ENCODE measurements at regions not wholly inside any gene's neighbourhood (a gene's known extent, or its start where the extent isn't known, plus 50 kb on each side); places are given as distances from the start of the nearest gene placed in this dataset.
"Not testable (repeated sequence)": the region's sequence is repeated elsewhere in the genome, so short reads cannot be mapped to it uniquely, and the experiment has no call there.

- DNase-seq (ENCODE audit: low read depth in 2 of 2, low spot score in 1 of 2): no peak
These were observed 122.6 kb upstream of the CXorf66 start for GRCh38 chrX:140087875-140088274.

- no peak for DNase-seq (ENCODE audit: low read depth in 2 of 2, low spot score in 1 of 2)
These were observed 121.4 kb upstream of the CXorf66 start for GRCh38 chrX:140086691-140087090.

DNA sequence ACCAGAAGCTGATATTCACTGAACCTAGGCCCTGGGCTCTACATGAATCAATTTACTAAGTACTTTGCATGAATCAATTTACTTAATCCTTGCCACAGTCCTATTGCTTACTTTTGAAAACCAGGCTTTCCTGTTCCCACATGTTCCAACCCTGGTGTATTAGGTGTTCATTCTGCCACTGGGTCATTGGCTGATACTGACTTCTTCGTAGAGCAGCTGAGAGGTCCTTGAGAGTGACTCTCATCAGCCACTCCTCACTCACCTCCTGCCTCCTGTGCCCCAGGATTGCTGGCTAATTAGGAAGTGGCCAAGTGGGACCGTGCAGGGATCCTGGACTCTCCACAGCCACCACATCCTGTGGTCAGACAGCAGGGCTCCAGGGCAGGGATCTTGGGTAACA lies 109.5 kb upstream of the CXorf66 start:
- not testable (repeated sequence) for DNase-seq (ENCODE audit: low read depth in 2 of 2, low spot score in 1 of 2)

- DNase-seq (ENCODE audit: low read depth in 2 of 2, low spot score in 1 of 2): no peak
These were observed 105.7 kb upstream of the CXorf66 start for GRCh38 chrX:140071037-140071436.

DNA sequence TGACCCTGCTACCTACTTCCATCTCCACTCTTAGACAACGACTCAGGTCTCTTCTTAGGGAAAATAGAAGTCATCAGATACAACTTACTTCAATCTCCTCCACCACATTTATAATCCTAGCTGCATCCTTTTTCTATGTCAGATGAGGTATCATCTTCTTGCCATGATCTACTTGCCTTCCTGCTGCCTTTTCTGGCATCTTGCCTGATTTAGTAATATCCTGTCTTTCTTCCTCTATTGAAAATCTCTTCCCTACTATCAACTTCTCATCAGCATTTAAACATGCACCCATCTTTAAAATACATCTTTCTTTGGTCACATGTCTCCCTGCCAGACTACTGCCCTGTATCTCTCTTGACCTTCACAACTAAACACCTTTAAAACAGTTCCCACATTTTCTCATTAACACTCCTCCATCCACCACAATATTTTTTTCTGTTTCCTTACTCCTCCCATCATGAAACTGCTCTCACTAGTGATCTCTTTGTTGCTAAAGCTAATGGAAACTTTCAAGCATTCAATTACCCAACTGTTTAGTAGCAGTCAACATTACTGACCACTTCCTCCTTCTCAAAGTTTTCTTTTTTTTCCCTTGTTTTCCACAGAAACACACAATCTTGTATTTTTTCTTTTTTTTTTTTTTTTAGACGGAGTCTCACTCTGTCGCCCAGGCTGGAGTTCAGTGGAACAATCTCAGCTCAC lies 100.8 kb upstream of the CXorf66 start:
- DNase-seq (ENCODE audit: low read depth in 2 of 2, low spot score in 1 of 2): no peak

DNA sequence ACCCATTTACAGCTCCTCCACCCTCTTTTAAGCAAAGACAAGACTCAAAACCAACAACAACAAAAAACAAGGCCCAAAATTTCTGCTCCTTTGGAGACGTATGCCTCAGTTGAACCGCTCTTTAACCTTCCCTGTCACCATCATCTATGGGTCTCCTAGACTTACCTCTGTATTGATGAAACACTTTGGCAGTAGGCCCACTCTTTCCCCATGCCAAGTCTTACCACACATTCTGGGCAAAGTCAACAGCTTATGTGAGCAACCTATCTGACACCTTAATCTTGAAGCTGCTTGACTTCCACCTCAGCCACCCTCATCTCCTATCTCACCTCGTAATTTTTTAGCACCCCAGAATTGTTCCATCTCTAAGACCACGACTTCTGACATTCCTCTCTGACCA lies 99.7 kb upstream of the CXorf66 start:
- DNase-seq (ENCODE audit: low read depth in 2 of 2, low spot score in 1 of 2): no peak

DNA sequence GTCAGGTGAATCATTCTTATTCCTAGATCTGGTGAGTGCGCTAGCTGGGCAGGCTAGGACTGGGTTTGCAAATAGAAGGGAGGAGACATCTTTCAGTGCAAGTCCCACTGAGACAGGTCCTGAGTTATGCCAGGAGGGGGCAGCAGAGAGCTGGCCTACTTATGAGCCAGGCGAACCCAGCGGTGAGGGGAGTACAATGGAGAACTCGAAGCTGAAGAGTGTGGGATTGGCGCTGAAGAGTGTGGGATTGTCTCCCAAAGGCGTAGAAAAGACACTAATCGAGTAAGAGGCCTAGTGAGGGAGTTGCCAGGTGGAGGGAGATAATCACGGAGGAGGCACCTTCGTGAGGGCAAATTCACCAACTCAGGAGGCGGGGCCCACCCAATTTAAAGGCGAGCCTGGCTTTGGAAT lies 91.7 kb upstream of the CXorf66 start:
- peak; percentile 7 to 10 for DNase-seq (ENCODE audit: low read depth in 2 of 2, low spot score in 1 of 2)

DNA sequence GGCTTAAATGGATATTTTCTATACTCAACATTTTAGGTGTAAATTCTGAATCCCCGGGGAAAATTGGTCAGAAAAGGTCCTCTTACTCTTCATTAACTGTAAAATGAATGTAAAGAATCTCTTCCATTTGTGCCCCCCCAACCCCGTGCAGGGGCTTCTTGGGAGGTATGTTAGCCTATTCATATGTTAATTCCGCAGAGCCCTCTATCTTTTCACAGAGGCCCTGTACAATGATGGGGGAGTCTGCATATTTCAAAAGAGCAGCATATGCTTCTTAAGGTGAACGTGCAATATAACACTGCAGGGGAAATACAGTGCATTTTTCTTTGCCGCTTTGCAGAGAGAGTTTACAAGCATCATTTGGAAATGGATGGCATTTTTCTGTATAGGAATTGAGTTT lies 88.5 kb upstream of the CXorf66 start:
- no peak for DNase-seq (ENCODE audit: low read depth in 2 of 2, low spot score in 1 of 2)

DNA sequence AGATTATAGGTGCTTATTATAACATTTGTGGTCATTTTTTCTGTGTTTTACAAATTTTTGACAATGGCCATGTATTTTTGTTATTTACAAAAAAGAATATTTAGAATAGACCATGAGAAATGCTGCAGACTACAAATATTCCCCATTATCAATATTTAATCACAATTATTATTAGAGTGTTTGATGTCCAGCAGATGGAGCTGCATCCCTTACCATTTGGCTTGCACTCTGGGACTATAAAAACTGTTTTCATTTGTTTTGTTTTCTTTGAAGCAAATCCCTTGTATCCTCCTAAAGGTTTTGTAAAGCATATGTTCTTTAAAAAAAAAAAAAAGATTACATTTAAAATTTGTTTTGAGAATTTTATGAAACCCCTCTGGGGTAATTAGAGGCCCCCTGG lies 85.6 kb upstream of the CXorf66 start:
- DNase-seq (ENCODE audit: low read depth in 2 of 2, low spot score in 1 of 2): no peak

GRCh38 chrX:140040386-140040785 lies 75.1 kb upstream of the CXorf66 start:
- no peak for DNase-seq (ENCODE audit: low read depth in 2 of 2, low spot score in 1 of 2)

DNA sequence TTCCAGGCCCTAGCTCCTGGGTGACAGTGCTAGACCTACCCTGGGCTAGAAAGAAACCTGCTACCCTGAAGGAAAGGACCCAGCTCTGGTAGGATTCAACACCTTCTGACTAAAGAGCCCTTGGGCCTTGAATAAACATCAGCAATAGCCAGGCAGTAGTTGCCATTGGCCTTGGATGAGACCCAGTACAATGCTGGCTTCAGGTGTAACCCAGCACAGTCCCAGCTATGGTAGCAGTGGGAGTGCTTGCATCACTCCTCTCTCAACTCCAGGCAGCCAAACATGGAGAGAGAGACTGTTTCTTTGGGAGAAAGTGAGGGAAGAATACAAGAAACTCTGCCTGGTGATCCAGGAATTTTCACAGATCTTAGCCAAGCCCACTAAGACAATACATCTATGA lies 73.5 kb upstream of the CXorf66 start:
- no peak for DNase-seq (ENCODE audit: low read depth in 2 of 2, low spot score in 1 of 2)

DNA sequence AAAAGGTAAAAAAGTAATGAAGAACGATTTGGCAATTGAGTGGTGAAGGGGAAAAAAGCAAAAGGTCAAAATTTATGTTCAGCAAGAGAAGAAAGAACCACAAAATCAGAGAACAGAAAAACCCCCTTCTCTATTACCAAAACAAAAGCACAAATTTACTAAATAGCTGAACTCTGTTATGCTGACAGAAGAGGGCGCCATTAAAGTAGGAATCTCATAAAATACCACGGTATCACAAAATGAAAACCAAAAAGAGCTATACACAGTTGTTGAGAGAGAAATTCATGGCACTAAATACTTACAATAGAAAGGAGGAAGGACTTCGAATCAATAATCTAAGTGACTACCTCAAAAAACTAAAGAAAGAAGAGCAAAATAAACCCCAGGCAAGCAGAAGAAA lies 69.6 kb upstream of the CXorf66 start:
- DNase-seq (ENCODE audit: low read depth in 2 of 2, low spot score in 1 of 2): no peak

DNA sequence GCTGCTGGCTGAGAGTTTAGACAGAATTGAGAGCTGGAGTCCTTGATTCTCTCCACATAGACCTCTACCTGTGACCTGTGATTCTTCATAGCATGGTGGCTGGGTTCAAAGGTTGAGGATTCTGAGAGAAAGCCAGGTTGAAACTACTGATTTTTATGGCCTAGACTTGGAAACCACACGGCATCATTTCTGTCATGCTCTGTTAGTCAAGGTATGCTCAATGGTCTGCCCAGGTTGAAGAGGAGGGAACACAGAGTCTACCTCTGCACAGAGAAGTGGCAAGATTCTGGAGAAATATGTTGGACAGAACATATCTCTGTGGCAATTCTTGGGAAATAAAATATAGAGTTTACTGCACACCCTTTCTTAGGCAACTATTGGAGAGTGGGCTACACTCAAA lies 57.2 kb upstream of the CXorf66 start:
- DNase-seq (ENCODE audit: low read depth in 2 of 2, low spot score in 1 of 2): no peak

GRCh38 chrX:140019134-140019533 lies 53.8 kb upstream of the CXorf66 start:
- not testable (repeated sequence) for DNase-seq (ENCODE audit: low read depth in 2 of 2, low spot score in 1 of 2)

All from stimulated activated CD8-positive, alpha-beta memory T cell treated with anti-CD3 and anti-CD28 coated beads, Interleukin-4, amount 100 ng/mL, for 1 hour (primary cell).